Hypothalamus (tissue), 51 donors: ENCODE measurements at regions not wholly inside any gene's neighbourhood (a gene's known extent, or its start where the extent isn't known, plus 50 kb on each side); places are given as distances from the start of the nearest gene placed in this dataset.
A peak's percentile ranks its signal among the peaks of the same experiment; 100 is the strongest.
"Not testable (repeated sequence)": the region's sequence is repeated elsewhere in the genome, so short reads cannot be mapped to it uniquely, and the experiment has no call there.

Source experiments
- DNase-seq, 51 donors: peaks; one replicate each; lab custom pipeline; 2025; lab: John Stamatoyannopoulos, UW

- no peak for DNase-seq
Measured at GRCh38 chr18:54662986-54663385, 71.9 kb downstream of the DYNAP start.

- not testable (repeated sequence) for DNase-seq
Measured at GRCh38 chr18:54669701-54670100, 78.7 kb downstream of the DYNAP start.

GRCh38 chr18:54671291-54671881 lies 80.3 kb downstream of the DYNAP start:
- DNase-seq, result peak in 1 of 51 donors; percentile 4

DNA sequence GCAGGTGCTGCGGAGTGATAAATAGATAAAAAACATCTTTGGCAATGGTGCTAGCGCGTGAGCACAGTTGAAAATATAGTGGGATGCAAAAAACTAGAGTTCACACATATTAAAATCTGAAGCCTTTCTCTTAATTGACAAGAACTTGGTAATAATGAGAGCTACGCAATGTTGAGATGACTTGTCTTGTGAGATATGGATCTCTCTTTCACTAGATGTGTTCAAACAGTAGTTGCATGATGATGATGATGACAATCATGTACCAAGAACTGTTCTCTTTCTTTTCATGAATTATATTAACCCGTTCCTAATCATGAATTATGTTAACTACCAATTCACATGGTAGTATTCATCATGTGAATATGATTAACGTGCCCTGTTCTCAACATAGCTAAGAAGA lies 81.1 kb downstream of the DYNAP start:
- no peak for DNase-seq

DNA sequence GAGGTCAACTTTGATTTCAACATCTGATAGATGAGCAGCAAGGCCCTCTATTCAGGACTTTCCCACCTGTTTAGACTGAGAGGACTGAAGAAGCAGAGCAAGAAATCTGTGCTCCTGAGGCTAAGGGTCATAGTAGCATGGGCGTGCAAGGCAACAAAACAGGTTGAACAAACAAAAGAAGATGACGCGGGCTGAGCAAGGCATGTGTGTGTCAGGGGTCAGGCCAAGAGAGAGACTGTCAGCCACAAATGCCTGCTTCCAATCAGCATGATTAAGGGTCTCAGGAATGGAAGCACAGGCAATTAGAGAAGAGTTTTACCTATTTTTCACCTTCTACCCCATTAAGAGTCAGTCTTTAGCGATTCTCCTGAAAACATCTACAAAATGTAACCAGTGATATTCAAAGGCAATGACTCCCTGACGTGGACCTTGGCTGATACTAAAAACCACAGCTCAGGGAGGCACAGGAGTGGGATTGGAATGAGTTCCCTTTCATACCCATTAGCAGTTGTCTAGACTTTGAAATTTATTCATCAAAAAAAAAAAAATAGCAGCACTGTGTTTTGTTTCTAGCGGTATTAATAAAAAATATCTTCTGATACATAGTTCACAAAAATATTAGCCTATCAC lies 81.9 kb downstream of the DYNAP start:
- DNase-seq, result no peak

DNA sequence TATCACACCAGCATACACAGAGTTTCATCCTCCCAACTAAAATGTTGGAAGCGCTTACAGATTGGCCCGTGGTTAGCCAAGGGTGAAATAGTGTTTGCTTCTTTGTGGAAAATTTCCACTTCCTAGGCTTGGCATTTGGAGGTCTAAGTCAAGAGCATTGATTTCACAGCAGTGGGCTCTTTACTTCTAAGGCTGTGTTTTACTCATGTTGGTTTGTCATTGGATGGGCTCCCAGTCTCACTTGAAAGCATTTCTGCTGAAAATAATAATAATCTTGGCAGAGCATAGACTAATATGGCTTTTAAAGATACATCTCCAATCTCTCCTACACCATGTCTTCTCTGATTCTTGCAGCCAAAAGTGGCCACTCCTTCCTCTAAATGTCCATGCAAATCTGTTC lies 82.9 kb downstream of the DYNAP start:
- no peak for DNase-seq

DNA sequence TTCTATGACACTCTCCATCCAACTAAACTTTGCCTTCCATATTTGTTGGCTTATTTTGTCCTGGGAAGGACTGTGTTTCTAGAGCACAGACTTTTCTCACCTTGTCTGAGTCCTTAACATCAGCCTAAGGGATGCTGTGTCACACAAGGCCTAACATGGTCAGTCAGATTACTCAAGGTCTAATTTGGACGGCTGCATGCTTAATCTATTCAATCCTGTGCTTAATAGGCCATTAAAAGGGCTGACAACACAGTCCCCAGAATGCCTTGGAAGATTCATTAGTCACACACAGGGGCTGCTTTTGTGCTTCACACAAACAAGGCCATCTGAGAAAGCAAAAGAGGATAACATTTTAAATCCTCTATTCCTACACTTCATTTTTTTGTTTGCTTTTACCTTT lies 84.0 kb downstream of the DYNAP start:
- DNase-seq, result no peak

DNA sequence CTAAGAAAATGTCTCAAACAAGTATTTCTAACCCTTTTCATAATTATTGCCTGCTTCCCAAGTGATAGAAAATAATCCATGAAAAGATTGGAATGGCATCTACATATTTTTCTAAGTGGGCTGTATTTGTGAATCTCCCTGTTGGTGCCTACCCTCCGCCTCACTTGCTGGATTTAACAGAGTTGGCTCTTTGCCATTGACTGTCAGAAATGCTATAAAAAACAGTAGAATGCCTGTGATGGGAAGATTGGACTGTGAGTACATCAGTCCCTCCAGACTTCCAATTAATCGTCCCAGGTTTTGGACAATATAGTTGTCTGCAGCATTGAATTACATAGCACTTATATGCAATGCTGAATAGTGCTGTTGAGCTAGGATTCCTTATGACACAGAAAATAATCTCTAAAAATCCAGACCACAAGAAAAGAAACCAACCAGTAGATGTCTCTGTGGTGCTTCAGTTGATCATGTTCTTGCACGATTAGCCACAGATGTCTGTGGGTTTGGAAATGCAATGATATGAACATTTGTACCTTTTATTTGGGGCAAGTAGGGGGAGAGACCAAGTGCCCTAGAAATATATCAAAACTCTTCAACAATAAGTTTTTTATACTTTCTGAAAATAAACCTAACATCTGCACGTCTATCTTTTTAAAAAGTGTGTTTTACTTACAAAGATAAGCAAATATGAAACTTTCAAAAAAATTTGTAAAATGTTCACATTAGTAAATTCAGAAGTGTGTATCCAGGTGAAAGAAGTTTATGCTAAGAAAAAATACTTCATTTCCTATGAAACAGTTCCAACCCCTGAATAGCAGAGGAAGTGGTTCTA lies 88.5 kb downstream of the DYNAP start:
- peak in 3 of 51 donors; percentile 10 to 52 (median 20) for DNase-seq

DNA sequence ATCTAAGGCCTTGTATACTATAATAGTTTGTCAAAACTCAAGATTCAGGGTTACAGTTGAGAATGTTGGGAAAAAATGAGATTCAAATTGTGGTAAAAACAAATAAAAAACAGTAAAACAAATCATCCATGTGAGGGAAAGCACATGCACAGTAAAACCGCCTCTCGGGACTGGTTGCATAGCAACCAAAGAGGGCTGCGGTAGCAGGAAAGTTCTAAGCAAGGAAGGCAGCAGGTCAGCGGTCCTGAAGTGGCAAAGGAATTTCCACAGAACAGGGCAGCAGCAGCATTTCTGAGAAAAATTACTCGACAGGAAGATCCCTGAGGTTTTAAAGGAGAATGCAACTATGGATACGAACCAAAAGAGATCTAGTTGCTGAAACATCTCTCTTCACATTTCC lies 93.7 kb downstream of the DYNAP start:
- peak in 4 of 51 donors; percentile 1 to 6 (median 4) for DNase-seq

GRCh38 chr18:54689319-54689718 lies 98.3 kb downstream of the DYNAP start:
- DNase-seq, result no peak

- no peak for DNase-seq
Measured at GRCh38 chr18:54690198-54690597, 99.2 kb downstream of the DYNAP start.

GRCh38 chr18:54692463-54692862 lies 101.4 kb downstream of the DYNAP start:
- no peak for DNase-seq

DNA sequence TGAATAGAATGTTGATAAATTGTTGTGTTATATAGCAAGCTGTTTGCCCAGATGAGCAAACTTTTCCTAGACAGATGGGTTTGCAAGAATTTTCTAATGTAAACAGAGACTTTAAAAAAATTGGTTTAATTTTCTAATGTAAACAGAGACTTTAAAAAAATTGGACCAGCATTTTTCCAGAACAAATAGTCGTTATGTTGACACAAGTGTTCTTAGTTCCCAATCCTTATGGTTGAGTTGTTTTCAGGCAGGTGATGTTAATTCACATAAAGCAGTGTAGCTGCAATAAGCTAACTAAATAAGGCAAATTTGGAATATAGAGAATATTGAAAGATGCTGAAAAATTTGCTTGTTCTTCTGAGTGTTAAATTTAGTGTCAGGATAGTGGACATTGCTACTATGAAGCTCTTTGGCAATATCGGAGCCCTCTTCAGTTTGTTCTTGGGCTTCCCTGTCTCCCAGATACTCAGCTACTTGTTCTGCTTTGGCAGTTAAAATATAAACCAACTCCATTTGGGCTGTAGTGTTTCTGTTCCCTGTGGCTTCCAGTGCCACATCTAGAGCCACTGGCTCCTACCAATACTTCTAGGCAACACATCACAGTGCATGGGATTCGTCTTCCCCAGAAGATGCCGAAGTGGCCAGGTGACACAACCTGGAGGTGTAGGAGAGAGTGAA lies 105.7 kb downstream of the DYNAP start:
- no peak for DNase-seq

GRCh38 chr18:54700580-54700979 lies 109.5 kb downstream of the DYNAP start:
- no peak for DNase-seq

GRCh38 chr18:54702686-54703085 lies 111.6 kb downstream of the DYNAP start:
- DNase-seq, result no peak

DNA sequence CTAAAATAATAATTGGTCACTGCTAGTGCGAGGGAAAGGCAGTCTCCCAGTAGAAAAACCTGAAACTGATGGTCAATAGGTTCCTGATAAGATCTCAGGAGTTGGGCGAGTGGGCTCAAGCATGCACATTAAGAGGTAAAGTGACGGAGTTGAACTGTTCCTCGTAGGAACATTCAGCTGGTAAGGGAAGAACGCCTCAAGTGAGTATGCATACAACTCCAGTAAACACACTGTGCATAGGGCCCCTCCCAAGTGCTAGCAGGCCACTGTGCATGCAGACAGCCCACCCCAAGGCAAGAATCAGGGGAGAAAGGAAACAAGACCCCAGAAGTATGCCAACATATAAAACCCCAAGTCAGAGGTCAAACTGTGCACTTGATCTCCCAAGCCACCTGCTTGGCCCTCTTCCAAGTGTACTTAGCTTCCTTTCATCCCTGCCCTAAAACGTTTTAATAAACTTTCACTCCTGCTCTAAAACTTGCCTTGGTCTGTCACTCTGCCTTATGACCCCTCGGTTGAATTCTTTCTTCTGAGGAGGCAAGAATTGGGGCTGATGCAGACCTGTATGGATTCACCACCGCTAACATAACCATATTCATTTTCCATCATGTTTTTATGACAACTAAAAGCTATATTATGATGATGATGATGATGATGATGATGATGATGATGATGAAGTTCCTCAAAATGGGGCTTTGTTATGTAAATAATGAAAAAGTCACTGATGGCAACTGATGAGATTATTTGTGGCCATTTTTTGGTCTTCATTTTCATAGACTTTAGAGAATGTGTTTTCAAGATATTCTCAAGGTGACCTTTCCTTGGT lies 118.0 kb upstream of the RAB27B start:
- no peak for DNase-seq

- DNase-seq, result no peak
Measured at GRCh38 chr18:54710900-54711281, 117.4 kb upstream of the RAB27B start.

GRCh38 chr18:54712306-54712705 lies 116.0 kb upstream of the RAB27B start:
- peak in 1 of 51 donors; percentile 4 for DNase-seq

GRCh38 chr18:54712758-54713157 lies 115.5 kb upstream of the RAB27B start:
- DNase-seq, result no peak

DNA sequence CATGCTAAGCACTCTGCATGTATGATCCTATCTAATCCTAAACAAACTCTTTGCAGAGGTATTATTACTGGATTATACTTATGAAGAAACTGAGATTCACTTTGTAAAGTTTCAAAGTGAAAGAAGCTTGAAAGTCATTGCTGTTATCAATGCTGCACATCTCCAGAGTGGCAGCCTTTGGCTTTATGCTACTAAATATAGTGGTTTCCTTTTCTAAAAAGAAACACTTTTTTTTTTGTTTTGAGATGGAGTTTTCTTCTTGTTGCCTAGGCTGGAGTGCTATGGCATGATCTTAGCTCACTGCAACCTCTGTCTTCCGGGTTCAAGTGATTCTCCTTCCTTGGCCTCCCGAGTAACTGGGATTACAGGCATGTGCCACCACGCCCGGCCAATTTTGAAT lies 114.9 kb upstream of the RAB27B start:
- DNase-seq, result no peak
